HG03064 (cell line): ENCODE measurements at regions not wholly inside any gene's neighbourhood (a gene's known extent, or its start where the extent isn't known, plus 50 kb on each side); places are given as distances from the start of the nearest gene placed in this dataset.
"Not testable (repeated sequence)": the region's sequence is repeated elsewhere in the genome, so short reads cannot be mapped to it uniquely, and the experiment has no call there.

Experiments
- ATAC-seq: cut with Tn5 transposase; IDR thresholded peaks from one replicate; pipeline ENCODE4 v1.9.1; 2021; ENCODE audit warnings: low read depth; ENCODE audit not compliant: unreplicated experiment

DNA sequence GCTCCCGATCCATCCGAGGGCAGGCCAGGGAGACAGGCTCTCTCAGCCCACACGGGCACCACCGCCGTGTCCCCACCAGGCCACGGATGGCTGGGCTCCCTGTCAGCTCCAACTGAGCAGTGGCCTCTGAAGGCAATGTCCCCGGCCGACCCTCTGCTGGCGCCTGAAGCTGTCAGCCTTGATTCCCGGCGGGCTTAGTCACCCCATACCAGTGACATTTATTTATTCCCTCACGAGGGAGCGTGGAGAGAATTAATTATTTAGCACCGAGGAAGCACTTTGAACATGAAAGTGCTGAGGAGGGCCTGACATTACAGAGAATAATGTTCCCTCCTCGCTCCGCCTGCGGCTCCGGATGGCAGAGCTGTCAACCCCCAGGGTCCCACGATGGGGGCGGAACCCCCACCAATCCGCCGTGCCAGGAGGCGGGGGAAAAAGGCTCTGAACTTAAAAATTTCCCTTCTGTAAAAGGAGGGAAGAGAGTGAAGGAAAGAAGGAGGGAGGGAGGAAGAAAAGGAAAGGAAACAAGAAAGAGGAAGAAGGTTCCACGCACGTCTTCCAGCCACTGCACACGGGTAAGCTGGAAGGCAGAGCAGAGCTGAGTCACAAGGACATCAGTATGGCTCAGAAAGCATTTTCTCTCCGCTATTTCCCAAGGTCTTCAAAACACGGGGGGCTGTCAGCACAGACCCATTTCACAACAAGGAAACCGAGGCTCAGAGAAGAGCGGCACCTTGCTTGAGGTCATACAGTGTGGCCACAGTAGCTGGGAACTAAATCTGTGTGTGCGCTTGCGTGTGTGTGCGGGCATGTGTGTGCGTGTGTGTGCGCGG, 108.7 kb upstream of the NCOR2 start:
- no peak for ATAC-seq

GRCh38 chr12:124674937-124675336, 107.5 kb upstream of the NCOR2 start:
- no peak for ATAC-seq

DNA sequence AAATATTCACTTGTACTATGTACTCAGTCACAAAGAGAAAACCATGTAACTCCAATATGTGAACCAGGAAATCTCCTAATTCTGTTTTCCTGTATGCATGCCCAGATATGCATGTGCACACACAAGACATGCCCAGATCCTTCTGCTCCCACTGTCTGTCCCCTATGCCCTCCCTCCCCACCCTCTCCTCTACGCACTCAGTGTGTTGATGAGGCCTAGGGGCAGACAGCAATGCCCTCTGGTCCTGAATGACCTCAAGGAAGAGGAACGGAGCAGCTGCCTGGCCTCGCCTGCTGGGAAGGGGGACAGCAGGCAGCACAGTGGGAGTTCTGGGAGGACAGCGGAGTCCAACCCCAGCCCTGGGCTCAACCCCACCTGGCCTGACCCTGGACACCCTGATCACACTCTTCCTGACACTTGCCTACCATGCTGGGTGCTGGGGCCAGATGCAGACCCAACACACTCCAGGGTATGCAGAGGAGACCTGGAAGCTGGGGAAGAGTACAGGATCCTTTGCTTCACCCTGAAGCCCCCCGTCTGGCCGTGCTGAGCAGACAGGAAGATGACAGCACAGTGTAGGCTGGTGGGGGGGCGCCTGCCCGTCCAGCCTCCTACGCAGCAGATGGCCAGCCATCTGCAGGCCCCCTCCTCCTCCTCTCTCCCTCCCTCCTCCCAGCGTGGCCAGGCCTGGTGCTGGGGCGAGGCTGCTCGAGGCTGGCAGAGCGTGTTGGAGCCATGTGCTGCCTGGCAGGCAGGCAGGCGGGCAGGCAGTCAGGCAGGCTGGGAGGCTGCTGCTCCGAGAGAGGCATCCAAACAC, 106.6 kb upstream of the NCOR2 start:
- ATAC-seq, result no peak

- ATAC-seq, result not testable (repeated sequence)
Measured at GRCh38 chr12:124669271-124669721, 101.9 kb upstream of the NCOR2 start.

DNA sequence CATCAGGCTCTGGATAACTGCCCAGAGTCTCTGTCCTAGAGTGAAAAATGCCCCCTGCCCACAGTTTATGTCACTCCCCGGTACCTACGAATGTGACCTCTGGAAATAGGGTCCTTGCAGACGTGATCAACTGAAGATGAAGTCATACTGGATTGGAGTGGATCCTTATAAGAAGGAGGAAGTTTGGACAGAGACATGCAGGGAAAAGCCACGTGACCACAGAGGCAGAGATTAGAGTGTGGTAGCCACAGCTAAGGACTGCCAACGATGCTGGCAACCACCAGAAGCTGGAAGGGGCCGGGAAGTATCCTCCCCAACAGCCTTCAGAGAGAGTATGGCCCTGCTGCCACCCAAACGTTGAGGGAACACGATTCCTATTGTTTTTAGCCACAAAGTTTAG, 101.2 kb upstream of the NCOR2 start:
- no peak for ATAC-seq

GRCh38 chr12:124667506-124668326, 100.3 kb upstream of the NCOR2 start:
- no peak for ATAC-seq

- ATAC-seq, result no peak
Measured at GRCh38 chr12:124666722-124667259, 99.4 kb upstream of the NCOR2 start.

DNA sequence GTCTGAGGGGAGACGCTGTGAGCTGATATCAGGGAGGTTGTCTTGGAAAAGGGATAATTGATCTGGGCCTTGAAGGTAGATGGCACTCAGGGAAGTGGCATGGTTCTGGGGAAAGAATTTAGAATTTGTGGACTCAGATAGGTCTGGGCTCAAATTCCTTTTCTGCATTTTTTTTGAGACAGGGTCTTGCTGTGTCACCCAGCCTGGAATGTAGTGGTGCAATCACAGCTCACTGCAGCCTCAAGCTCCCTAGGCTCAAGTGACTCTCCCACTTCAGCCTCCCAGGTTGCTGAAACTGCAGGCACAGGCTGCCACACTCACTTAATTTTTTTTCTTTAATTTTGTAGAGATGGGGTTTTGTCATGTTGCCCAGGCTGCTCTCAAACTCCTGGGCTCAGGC, 98.1 kb upstream of the NCOR2 start:
- no peak for ATAC-seq

GRCh38 chr12:124664395-124665111, 97.1 kb upstream of the NCOR2 start:
- no peak for ATAC-seq

- ATAC-seq, result no peak
Measured at GRCh38 chr12:124663771-124664366, 96.5 kb upstream of the NCOR2 start.

DNA sequence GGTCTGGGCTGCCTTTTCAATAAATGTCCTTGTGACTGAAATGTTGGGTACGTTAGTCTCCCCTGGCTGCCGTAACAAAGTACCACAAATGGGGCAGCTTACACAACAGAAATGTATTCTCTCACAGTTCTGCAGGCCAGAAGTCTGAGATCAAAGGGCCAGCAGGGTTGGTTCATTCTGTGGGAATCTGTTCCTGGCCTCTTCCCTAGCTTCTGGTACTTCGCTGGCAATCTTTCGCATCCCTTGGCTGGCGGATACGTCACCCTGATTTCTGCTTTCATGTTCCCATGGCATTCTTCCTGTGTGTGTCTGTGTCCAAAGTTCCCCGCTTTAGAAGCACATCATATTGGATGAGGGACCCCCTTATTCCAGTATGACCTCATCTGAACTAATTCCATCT, 95.8 kb upstream of the NCOR2 start:
- no peak for ATAC-seq

GRCh38 chr12:124661341-124661740, 93.9 kb upstream of the NCOR2 start:
- ATAC-seq, result no peak

DNA sequence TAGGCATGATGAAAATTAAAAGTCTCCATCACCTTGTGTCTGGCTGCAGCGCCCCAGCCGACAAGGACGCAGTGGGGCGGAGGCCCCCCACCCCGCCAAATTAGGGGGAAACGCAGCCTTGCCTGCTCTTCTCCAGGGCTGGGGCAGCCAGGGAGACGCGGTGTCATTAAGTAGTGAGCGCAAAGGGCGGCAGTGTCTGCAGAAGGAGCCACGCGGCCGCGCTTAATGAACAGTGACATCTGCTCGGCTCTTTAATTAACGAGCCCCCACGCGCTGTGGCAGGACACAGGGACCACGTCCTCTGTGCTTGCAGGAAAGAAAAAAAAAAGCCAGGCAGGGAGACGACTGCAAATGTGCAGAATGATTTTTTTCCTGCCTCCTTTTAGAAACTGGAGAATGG, 93.4 kb upstream of the NCOR2 start:
- no peak for ATAC-seq

GRCh38 chr12:124658806-124659402, 91.5 kb upstream of the NCOR2 start:
- no peak for ATAC-seq

DNA sequence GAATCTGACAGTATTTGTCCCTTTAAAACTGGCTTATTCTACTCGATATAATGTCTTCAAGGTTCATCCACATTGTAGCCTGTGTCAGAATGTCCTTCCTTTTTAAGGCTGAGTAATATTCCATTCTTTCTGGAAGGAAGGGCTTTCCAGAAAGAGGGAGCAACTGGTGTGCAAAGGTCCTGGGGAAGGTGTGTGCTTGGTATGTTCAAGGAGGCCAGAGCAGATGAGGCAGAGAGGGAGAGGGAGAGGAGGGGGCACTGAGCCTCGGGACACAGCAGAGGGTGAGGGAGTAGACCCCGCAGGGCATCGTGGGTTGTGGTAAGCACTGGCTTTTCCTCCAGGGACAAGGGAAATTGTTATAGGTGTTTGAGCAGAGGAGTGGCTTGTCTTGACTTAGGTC, 90.9 kb upstream of the NCOR2 start:
- ATAC-seq, result no peak

GRCh38 chr12:124656947-124657434, 89.6 kb upstream of the NCOR2 start:
- ATAC-seq, result no peak

GRCh38 chr12:124655698-124656516, 88.5 kb upstream of the NCOR2 start:
- no peak for ATAC-seq

- no peak for ATAC-seq
Measured at GRCh38 chr12:124655048-124655697, 87.8 kb upstream of the NCOR2 start.
